Fibroblast of skin of abdomen (primary cell): ENCODE measurements at regions not wholly inside any gene's neighbourhood (a gene's known extent, or its start where the extent isn't known, plus 50 kb on each side); places are given as distances from the start of the nearest gene placed in this dataset.
"Not testable (repeated sequence)": the region's sequence is repeated elsewhere in the genome, so short reads cannot be mapped to it uniquely, and the experiment has no call there.

ENCODE experiments used
- DNase-seq: peaks from one replicate; pipeline ENCODE4 v3.0.0-alpha.2; 2013

DNA sequence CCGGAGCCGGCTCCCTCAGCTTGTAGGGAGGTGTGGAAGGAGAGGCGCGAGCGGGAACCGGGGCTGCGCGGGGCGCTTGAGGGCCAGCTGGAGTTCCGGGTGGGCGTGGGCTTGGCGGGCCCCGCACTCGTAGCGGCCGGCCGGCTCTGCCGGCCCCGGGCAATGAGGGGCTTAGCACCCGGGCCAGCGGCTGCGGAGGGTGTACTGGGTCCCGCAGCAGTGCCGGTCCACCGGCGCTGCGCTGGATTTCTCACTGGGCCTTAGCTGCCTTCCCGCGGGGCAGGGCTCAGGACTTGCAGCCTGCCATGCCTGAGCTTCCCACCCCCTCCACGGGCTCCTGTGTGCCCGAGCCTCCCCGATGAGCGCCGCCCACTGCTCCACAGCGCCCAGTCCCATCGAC, 404.3 kb downstream of the ZBBX start:
- not testable (repeated sequence) for DNase-seq

GRCh38 chr3:166967714-166968113, 412.4 kb downstream of the ZBBX start:
- not testable (repeated sequence) for DNase-seq

- no peak for DNase-seq
Observed at GRCh38 chr3:166962911-166963310, 417.2 kb downstream of the ZBBX start.

- DNase-seq = no peak
Observed at GRCh38 chr3:166957121-166957520, 423.0 kb downstream of the ZBBX start.

- DNase-seq = no peak
Observed at GRCh38 chr3:166955201-166955939, 424.7 kb downstream of the ZBBX start.

DNA sequence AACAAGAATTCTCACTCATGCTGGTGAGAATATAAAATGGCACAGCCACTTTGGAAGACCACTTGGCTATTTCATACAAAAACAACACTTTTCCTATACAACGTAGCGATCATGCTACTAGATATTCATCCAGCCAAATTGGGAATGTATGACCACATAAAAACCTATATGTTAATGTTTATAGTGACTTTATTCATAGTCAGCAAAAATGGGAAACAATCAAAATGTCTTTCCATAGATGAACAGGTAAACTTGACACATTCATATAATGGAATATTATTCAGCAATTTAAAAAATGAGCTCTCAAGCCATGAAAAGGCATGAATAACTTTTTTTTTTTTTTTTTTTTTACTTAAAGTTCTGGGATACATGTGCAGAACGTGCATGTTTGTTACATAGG, 445.2 kb downstream of the ZBBX start:
- no peak for DNase-seq

DNA sequence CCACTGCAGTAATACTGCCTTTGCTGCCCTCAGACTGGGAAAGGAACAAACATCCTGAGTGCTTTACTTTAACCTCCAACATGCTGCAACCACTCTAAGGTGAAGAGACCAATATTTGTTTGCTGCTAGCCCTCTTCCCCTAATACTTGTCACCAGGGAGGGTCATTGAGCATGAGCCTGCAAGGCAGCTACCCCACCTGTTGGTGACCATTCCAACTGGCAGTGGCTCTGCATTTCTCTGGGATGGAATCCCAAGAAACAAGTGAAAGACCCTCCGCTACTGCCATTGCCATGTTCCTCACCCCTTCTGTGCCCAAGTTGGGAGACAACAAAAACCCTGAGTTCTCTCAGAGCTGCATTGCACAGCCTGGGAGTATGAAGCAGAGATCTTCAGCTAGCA, 462.7 kb downstream of the ZBBX start:
- no peak for DNase-seq

DNA sequence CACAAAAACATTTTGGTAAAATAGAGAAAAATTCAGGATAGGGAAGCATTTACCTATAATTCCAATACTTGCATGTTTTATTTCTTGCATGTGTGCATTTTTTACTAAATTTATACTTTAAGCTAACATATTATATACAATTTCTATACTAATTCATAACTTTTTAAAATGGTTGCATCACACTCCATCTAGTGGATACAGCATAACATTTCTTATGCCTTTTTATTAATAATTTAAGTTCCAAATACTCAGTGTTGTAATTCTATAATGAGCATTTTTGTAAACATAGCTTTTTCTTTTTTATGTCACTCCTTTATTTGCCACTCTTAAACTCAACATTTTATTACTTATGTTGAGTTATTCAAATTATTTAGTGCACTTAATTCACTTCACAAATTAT, 477.7 kb downstream of the ZBBX start:
- no peak for DNase-seq

GRCh38 chr3:166900866-166901577, 479.1 kb downstream of the ZBBX start:
- DNase-seq = no peak

GRCh38 chr3:166897811-166898210, 482.3 kb downstream of the ZBBX start:
- no peak for DNase-seq

- DNase-seq = no peak
Observed at GRCh38 chr3:166889241-166889640, 490.9 kb downstream of the ZBBX start.

- no peak for DNase-seq
Observed at GRCh38 chr3:166879661-166880060, 500.4 kb downstream of the ZBBX start.

GRCh38 chr3:166877971-166878370, 502.1 kb downstream of the ZBBX start:
- no peak for DNase-seq

- DNase-seq = no peak
Observed at GRCh38 chr3:166864473-166865467, 515.3 kb downstream of the ZBBX start.

GRCh38 chr3:166860217-166860616, 519.9 kb downstream of the ZBBX start:
- no peak for DNase-seq

- no peak for DNase-seq
Observed at GRCh38 chr3:166844329-166844728, 535.8 kb downstream of the ZBBX start.

DNA sequence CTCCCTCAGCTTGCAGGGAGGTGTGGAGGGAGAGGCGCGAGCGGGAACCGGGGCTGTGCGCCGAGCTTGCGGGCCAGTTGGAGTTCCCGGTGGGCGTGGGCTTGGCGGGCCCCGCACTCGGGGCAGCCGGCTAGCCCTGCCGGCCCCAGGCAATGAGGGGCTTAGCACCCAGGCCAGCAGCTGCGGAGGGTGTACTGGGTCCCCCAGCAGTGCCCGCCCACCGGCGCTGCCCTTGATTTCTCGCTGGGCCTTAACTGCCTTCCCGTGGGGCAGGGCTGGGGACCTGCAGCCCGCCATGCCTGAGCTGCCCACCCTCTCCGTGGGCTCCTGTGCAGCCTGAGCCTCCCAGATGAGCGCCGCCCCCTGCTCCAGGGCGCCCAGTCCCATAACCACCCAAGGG, 537.3 kb downstream of the ZBBX start:
- DNase-seq = not testable (repeated sequence)

- no peak for DNase-seq
Observed at GRCh38 chr3:166837535-166837934, 542.6 kb downstream of the ZBBX start.

DNA sequence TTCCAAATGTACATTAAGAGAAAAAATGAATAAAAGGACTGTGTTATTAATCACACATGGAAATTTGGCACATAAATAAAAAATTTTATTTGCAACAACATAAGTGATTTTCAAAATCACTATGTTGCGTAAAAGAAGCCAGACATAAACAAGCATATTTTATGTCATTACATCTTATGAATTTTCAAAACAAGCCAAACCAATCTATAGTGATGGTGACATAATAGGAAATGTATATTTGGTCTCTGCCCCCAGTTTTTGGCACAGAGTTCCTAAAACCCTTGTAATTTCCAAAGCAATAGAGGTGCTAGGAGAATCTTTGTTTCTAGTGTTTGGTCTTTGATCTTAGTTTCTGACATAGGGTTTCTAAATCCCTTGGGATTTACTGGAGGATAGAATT, 543.3 kb downstream of the ZBBX start:
- no peak for DNase-seq

DNA sequence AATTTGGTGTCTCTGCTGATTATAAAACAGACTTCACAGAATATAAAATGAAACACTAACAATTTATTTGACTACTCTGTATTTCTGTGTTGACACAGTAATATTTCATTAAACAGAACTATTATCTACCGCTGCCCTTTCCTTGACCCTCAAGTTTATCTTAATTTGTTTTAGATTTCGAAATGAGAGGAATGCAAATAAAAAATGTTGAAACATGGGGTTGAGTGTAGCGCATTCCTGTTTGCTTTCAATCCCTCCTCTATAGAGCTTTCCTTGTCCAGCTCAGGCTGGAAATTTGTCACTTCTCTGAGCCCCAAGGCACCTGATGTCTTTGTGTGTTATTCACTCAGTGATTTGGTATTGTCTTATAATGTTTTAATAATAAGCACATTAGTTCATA, 550.2 kb downstream of the ZBBX start:
- DNase-seq = no peak

DNA sequence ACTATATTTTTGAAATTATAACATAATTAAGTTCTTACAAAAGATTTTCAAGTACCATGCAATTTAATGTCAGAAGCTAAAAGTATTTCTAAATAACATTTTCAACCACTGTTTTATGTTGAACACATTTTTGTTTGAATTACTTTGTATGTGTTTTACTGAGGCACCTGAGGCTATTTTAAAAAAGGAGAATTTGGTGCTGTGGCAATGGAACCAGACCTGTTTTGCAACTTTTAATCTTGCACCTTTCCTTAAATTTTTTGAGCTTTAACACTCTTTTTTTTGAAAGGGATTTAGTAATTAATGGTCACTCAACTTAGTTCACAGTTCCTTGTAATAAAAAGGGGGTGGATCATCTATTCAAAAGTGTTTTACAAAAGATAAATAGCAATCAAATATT, 561.6 kb downstream of the ZBBX start:
- no peak for DNase-seq

GRCh38 chr3:166817269-166817668, 562.8 kb downstream of the ZBBX start:
- not testable (repeated sequence) for DNase-seq
